Gastroesophageal sphincter (tissue), 3 donors: ENCODE measurements at regions not wholly inside any gene's neighbourhood (a gene's known extent, or its start where the extent isn't known, plus 50 kb on each side); places are given as distances from the start of the nearest gene placed in this dataset.

ENCODE experiments used
- EP300 ChIP-seq: sonication (generic); formaldehyde crosslinking; IDR thresholded peaks from one replicate; pipeline ENCODE4 v1.6.1; 2017; ENCODE audit warnings: antibody characterized with exemption, mild to moderate bottlenecking
- POLR2A ChIP-seq, 2 donors: fragments of 450-650 bp; IDR thresholded peaks; one replicate each; pipeline ENCODE4 v1.6.1; 2017; ENCODE audit warnings: antibody characterized with exemption in 2 of 2, mild to moderate bottlenecking in 2 of 2, moderate library complexity in 1 of 2
- POLR2AphosphoS5 ChIP-seq: sonication (generic); formaldehyde crosslinking; IDR thresholded peaks from one replicate; pipeline ENCODE4 v1.6.1; 2017; ENCODE audit warnings: antibody characterized with exemption
- TF ChIP-seq, protein P1 (sequence below), 4 experiments: fragments of 200-600 bp in 2 of 4; fragments of 450-650 bp in 2 of 4; sonication (generic) in 1 of 4; IDR thresholded peaks; one replicate each; pipeline ENCODE4 v1.5.1; 2017 to 2019; ENCODE audit warnings: antibody characterized with exemption in 4 of 4, mild to moderate bottlenecking in 2 of 4, moderate library complexity in 2 of 4

DNA sequence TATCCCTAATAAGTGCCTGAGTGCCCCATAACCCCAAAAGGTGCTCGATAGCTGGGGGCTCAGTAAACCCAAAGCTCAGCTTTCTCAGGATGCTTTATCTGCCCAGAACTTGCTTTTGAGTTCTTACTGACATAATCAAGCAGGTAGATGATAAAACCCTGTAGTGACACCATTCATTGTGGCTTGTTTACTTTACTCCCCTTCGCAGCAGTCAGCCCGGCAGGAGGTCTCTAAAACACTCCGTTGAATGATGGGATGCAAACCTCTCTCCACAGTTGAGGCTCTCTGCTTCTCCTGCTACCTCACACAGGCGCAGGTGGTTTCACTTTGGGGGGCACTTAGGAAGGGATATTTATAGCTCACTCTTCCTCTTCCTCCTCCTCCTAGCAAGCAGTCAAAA is 349.4 kb downstream of the HLX start:
- no peak for TF ChIP-seq EP300
- TF ChIP-seq, protein P1, sequence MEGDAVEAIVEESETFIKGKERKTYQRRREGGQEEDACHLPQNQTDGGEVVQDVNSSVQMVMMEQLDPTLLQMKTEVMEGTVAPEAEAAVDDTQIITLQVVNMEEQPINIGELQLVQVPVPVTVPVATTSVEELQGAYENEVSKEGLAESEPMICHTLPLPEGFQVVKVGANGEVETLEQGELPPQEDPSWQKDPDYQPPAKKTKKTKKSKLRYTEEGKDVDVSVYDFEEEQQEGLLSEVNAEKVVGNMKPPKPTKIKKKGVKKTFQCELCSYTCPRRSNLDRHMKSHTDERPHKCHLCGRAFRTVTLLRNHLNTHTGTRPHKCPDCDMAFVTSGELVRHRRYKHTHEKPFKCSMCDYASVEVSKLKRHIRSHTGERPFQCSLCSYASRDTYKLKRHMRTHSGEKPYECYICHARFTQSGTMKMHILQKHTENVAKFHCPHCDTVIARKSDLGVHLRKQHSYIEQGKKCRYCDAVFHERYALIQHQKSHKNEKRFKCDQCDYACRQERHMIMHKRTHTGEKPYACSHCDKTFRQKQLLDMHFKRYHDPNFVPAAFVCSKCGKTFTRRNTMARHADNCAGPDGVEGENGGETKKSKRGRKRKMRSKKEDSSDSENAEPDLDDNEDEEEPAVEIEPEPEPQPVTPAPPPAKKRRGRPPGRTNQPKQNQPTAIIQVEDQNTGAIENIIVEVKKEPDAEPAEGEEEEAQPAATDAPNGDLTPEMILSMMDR (IDR thresholded peaks at IDR 0.05), result no peak
- no peak for TF ChIP-seq POLR2A (IDR thresholded peaks at IDR 0.05)
- no peak for TF ChIP-seq POLR2AphosphoS5
